GM12878 (cell line): ENCODE measurements at regions not wholly inside any gene's neighbourhood (a gene's known extent, or its start where the extent isn't known, plus 50 kb on each side); places are given as distances from the start of the nearest gene placed in this dataset.
A peak's percentile ranks its signal among the peaks of the same experiment; 100 is the strongest.
"Not testable (repeated sequence)": the region's sequence is repeated elsewhere in the genome, so short reads cannot be mapped to it uniquely, and the experiment has no call there.

Experiments
- ATAC-seq: fragments of 200-7000 bp; cut with Tn5 transposase; 3 replicates; pipeline ENCODE4 v1.9.1; 2020; ENCODE audit warnings: mild to moderate bottlenecking, moderate library complexity
- BruUV-seq: library from RNA; stranded (reverse); fragments of 400-500 nt; replicated peaks from 2 replicates; lab custom pipeline; 2021; lab: Mats Ljungman, UMichigan
- CTCF ChIA-PET: fragments of 300-600 bp; sonication (Branson Sonifier 250); formaldehyde crosslinking; extraction: SDS; loops from one replicate; lab custom pipeline; 2021; ENCODE audit warnings: inconsistent platforms; lab: Yijun Ruan, JAX
- POLR2A ChIA-PET: fragments of 350-600 bp; formaldehyde crosslinking; extraction: SDS; loops from one replicate; lab custom pipeline; 2021; ENCODE audit warnings: inconsistent platforms; lab: Charles Lee
- RAD21 ChIA-PET: fragments of 300-600 bp; sonication (Branson Sonifier 250); formaldehyde crosslinking; loops from one replicate; lab custom pipeline; 2023; ENCODE audit warnings: antibody characterized with exemption; ENCODE audit not compliant: unreplicated experiment; lab: Charles Lee
- SMC1A ChIA-PET: fragments of 300-600 bp; sonication (Branson Sonifier 250); formaldehyde crosslinking; loops from one replicate; lab custom pipeline; 2023; ENCODE audit not compliant: unreplicated experiment, uncharacterized antibody; lab: Charles Lee
- DNase-seq: peaks from one replicate; pipeline ENCODE4 v3.0.0-alpha.2; 2011; ENCODE audit warnings: low read depth, low spot score
- FAIRE-seq: peaks from 3 replicates; lab custom pipeline; 2011; peaks lifted over from hg19 to GRCh38; lab: Jason Lieb, UNC
- H2AFZ ChIP-seq: 2 replicates; pipeline ENCODE4 v1.6.0; 2011; ENCODE audit warnings: low read depth, low read length, control low read depth; ENCODE audit not compliant: control insufficient read depth
- H3K27ac ChIP-seq: 2 replicates; pipeline ENCODE4 v1.5.1; 2011; ENCODE audit warnings: control low read depth; ENCODE audit not compliant: control insufficient read depth, insufficient read depth
- H3K27me3 ChIP-seq, 2 experiments: replicated peaks in 1 of 2; 2 replicates each; pipeline versions ENCODE4 v1.6.0 to v1.6.1; 2011; ENCODE audit warnings: low read length in 1 of 2; ENCODE audit not compliant: control insufficient read depth in 2 of 2, insufficient read depth in 2 of 2
- H3K36me3 ChIP-seq, 2 experiments: 2 replicates each; pipeline ENCODE4 v1.5.1; 2011; ENCODE audit warnings: low read length in 1 of 2; ENCODE audit not compliant: control insufficient read depth in 2 of 2, insufficient read depth in 2 of 2
- H3K4me1 ChIP-seq: 2 replicates; pipeline ENCODE4 v1.6.1; 2011; ENCODE audit warnings: mild to moderate bottlenecking, low read length, moderate library complexity, mixed read lengths; ENCODE audit not compliant: control insufficient read depth, insufficient read depth
- H3K4me2 ChIP-seq: 2 replicates; pipeline ENCODE4 v1.6.0; 2011; ENCODE audit warnings: control low read depth; ENCODE audit not compliant: control insufficient read depth, insufficient read depth
- H3K4me3 ChIP-seq: fragments of 200-600 bp; sonication (generic); 2 replicates; pipeline ENCODE4 v1.5.1; 2016
- H3K79me2 ChIP-seq: 2 replicates; pipeline ENCODE4 v1.6.0; 2011; ENCODE audit warnings: low read length; ENCODE audit not compliant: control insufficient read depth, insufficient read depth
- H3K9ac ChIP-seq: 2 replicates; pipeline ENCODE4 v1.8.0; 2011; ENCODE audit warnings: low read length, control low read depth, mixed read lengths; ENCODE audit not compliant: control insufficient read depth, insufficient read depth
- H3K9me3 ChIP-seq: replicated peaks from 3 replicates; pipeline ENCODE4 v1.5.1; 2011; ENCODE audit warnings: mild to moderate bottlenecking, low read length; ENCODE audit not compliant: control insufficient read depth, insufficient read depth
- H4K20me1 ChIP-seq: 2 replicates; pipeline ENCODE4 v1.6.0; 2011; ENCODE audit not compliant: control insufficient read depth, insufficient read depth
- CBX5 ChIP-seq: sonication (generic); IDR thresholded peaks from 2 replicates; pipeline ENCODE4 v1.6.1; 2016; ENCODE audit warnings: low read depth, moderate library complexity, mild to moderate bottlenecking, inconsistent platforms
- CREM ChIP-seq: IDR thresholded peaks from 2 replicates; pipeline ENCODE4 v1.6.1; 2014; ENCODE audit warnings: antibody characterized with exemption, low read depth
- DPF2 ChIP-seq: fragments of 450-650 bp; IDR thresholded peaks from 2 replicates; pipeline ENCODE4 v1.6.1; 2017; ENCODE audit warnings: mild to moderate bottlenecking
- WGBS: methylation state at CpG from one replicate; pipeline ENCODE4 v1.1.6; 2016; ENCODE audit warnings: low lambda C conversion rate; ENCODE audit not compliant: insufficient replicate concordance, insufficient coverage; ENCODE audit errors: missing lambda C conversion rate; 5-methylcytosine and 5-hydroxymethylcytosine counted together
- in situ Hi-C: fragments of 300-500 bp; cut with MboI; formaldehyde crosslinking; loops from 9 replicates; pipeline ENCODE4 v1.14.3; 2018; ENCODE audit warnings: mixed read lengths
- intact Hi-C: fragments of 100-400 bp; cut with micrococcal nuclease; formaldehyde crosslinking; loops from one replicate; pipeline ENCODE4 v1.14.2; 2022; ENCODE audit not compliant: unreplicated experiment
- TF ChIP-seq, protein P1 (sequence below): fragments of 450-650 bp; IDR thresholded peaks from 2 replicates; pipeline ENCODE4 v1.6.1; 2017; ENCODE audit warnings: borderline replicate concordance
- TF ChIP-seq, protein P2 (sequence below), 3 experiments: IDR thresholded peaks in 2 of 3; conservative IDR thresholded peaks in 1 of 3; 2 replicates each; pipeline ENCODE4 v1.5.1; 2011; ENCODE audit warnings: low read depth in 3 of 3, low read length in 3 of 3, mild to moderate bottlenecking in 3 of 3, control low read depth in 2 of 3, moderate library complexity in 2 of 3, inconsistent platforms in 1 of 3, mixed read lengths in 1 of 3; ENCODE audit not compliant: control insufficient read depth in 2 of 3, insufficient read depth in 1 of 3; ENCODE audit errors: extremely low read depth in 1 of 3

DNA sequence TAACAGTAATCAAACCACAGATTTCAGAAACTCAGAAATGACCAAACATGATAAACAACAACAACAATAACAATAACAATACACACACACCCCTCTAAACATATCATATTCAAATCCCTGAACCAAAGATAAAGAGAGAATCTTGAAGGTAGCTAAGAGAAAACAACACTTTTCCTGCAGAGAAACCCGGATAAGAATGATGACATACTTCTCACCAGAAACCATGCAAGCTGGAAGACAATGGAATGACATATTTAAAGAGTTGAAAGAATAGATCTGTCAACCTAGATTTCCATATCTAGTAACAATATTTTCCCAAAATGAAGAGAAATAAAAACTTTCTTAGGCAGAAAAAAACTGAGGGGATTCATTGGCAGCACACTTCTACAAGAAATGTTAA lies 138.1 kb downstream of the LIG4 start:
- SMC1A ChIA-PET = interaction anchor here (0.6 kb wide), 1 partner anchor 32 kb away, joined by 3 read pairs; no protein-coding TSS in a partner anchor
- Histone ChIP-seq H4K20me1 (no peaks in the 10 kb centered on the region), H3K79me2 (no peaks in the 10 kb centered on the region), H3K9ac (no peak overlapping the region), H3K4me2 (no peak overlapping the region), H3K9me3 (no peaks in the 10 kb centered on the region), H3K27ac (no peak overlapping the region), H3K27me3 (no peaks in the 10 kb centered on the region), H3K4me1 (no peaks in the 10 kb centered on the region), H3K36me3 (no peaks in the 10 kb centered on the region), H2AFZ (no peak overlapping the region), H3K4me3 (no peak overlapping the region)
- 33% methylated on average over 1 of the region's 1 CpG for WGBS
- POLR2A ChIA-PET = no interaction called here
- FAIRE-seq (no peak), ATAC-seq (no peak), DNase-seq (no peak)
- CTCF ChIA-PET = no interaction called here
- intact Hi-C loops = no loop called here
- no peak for TF ChIP-seq CREM
- TF ChIP-seq, protein P1, sequence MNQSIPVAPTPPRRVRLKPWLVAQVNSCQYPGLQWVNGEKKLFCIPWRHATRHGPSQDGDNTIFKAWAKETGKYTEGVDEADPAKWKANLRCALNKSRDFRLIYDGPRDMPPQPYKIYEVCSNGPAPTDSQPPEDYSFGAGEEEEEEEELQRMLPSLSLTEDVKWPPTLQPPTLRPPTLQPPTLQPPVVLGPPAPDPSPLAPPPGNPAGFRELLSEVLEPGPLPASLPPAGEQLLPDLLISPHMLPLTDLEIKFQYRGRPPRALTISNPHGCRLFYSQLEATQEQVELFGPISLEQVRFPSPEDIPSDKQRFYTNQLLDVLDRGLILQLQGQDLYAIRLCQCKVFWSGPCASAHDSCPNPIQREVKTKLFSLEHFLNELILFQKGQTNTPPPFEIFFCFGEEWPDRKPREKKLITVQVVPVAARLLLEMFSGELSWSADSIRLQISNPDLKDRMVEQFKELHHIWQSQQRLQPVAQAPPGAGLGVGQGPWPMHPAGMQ = no peak
- TF ChIP-seq DPF2 = no peak
- 0 out of 2 replicates have a peak, but pooled peaks have one; percentile 53 for TF ChIP-seq CBX5
- in situ Hi-C loops = no loop called here
- RAD21 ChIA-PET = no interaction called here
- no TSS peak for BruUV-seq

DNA sequence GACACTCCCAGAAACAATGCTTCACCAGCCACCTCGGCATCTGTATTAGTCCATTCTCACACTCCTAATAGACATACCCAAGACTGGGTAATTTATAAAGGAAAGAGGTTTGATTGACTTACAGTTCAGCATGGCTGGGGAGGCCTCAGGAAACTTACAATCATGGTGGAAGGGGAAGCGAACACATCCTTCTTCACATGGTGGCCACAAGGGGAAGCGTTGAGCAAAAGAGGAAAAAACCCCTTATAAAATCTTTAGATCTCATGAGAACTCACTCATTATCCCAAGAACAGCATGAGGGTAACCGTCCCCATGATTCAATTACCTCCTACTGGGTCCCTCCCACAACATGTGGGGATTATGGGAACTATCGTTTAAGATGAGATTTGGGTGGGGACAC lies 140.9 kb downstream of the LIG4 start:
- H3K27ac ChIP-seq, H2AFZ ChIP-seq, H3K9ac ChIP-seq, H3K4me1 ChIP-seq, ATAC-seq, DNase-seq, intact Hi-C loops, SMC1A ChIA-PET, FAIRE-seq, H3K27me3 ChIP-seq, CTCF ChIA-PET, BruUV-seq, H3K4me3 ChIP-seq, H3K9me3 ChIP-seq, POLR2A ChIA-PET, H4K20me1 ChIP-seq, H3K79me2 ChIP-seq, in situ Hi-C loops, H3K4me2 ChIP-seq, RAD21 ChIA-PET, H3K36me3 ChIP-seq: not testable (repeated sequence)
- TF ChIP-seq, protein P2, sequence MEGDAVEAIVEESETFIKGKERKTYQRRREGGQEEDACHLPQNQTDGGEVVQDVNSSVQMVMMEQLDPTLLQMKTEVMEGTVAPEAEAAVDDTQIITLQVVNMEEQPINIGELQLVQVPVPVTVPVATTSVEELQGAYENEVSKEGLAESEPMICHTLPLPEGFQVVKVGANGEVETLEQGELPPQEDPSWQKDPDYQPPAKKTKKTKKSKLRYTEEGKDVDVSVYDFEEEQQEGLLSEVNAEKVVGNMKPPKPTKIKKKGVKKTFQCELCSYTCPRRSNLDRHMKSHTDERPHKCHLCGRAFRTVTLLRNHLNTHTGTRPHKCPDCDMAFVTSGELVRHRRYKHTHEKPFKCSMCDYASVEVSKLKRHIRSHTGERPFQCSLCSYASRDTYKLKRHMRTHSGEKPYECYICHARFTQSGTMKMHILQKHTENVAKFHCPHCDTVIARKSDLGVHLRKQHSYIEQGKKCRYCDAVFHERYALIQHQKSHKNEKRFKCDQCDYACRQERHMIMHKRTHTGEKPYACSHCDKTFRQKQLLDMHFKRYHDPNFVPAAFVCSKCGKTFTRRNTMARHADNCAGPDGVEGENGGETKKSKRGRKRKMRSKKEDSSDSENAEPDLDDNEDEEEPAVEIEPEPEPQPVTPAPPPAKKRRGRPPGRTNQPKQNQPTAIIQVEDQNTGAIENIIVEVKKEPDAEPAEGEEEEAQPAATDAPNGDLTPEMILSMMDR (IDR thresholded peaks at IDR 0.05 in 2 of 3, conservative IDR thresholded peaks at IDR 0.05 in 1 of 3; ENCODE audit: control insufficient read depth in 2 of 3, extremely low read depth in 1 of 3, insufficient read depth in 1 of 3, low read depth in 3 of 3, low read length in 3 of 3) = peak in 2 of 3 experiments; percentile 7 to 21; a peak in 1 of 6 replicates
- 12% methylated on average over 5 of the region's 5 CpGs for WGBS
